ENCODE measurements at regions not wholly inside any gene's neighbourhood (a gene's known extent, or its start where the extent isn't known, plus 50 kb on each side); places are given as distances from the start of the nearest gene placed in this dataset.

DNA sequence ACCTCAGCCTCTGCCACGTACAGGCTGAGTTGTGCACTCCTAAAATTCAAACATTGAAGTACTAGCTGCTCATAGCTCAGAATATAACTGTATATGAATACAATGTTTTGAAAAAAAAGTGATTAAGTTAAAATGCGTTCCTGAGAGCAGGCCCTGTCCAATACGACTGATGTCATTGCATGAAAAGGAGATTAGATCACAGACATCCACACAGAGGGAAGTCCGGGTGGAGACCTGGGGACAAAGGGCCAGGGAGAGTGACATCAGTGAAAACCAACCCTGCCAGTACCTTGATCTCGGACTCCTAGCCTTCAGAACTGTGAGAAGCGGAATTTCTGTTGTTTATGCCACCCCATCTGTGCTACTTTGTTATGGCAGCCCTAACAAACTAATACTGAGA lies 311.4 kb upstream of the NR2F2 start:
- TF ChIP-seq, protein P1, sequence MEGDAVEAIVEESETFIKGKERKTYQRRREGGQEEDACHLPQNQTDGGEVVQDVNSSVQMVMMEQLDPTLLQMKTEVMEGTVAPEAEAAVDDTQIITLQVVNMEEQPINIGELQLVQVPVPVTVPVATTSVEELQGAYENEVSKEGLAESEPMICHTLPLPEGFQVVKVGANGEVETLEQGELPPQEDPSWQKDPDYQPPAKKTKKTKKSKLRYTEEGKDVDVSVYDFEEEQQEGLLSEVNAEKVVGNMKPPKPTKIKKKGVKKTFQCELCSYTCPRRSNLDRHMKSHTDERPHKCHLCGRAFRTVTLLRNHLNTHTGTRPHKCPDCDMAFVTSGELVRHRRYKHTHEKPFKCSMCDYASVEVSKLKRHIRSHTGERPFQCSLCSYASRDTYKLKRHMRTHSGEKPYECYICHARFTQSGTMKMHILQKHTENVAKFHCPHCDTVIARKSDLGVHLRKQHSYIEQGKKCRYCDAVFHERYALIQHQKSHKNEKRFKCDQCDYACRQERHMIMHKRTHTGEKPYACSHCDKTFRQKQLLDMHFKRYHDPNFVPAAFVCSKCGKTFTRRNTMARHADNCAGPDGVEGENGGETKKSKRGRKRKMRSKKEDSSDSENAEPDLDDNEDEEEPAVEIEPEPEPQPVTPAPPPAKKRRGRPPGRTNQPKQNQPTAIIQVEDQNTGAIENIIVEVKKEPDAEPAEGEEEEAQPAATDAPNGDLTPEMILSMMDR (conservative IDR thresholded peaks at IDR 0.05 in 1 of 2, IDR thresholded peaks at IDR 0.05 in 1 of 2; ENCODE audit: extremely low read depth in 1 of 2, insufficient read depth in 1 of 2, low read depth in 1 of 2, low read length in 2 of 2), result no peak
- TF ChIP-seq EZH2 (IDR thresholded peaks at IDR 0.05; ENCODE audit: borderline replicate concordance, low read length), result no peak
